22Rv1 (cell line): ENCODE measurements at regions not wholly inside any gene's neighbourhood (a gene's known extent, or its start where the extent isn't known, plus 50 kb on each side); places are given as distances from the start of the nearest gene placed in this dataset.

Experiments
- H3K27ac ChIP-seq: fragments of 450-650 bp; 2 replicates; pipeline ENCODE4 v1.5.1; 2017
- CTCF ChIP-seq: fragments of 450-650 bp; IDR thresholded peaks from 2 replicates; pipeline ENCODE4 v1.5.1; 2017; ENCODE audit warnings: mild to moderate bottlenecking
- ZFX ChIP-seq: fragments of 450-650 bp; IDR thresholded peaks from 2 replicates; pipeline ENCODE4 v1.6.1; 2017; ENCODE audit warnings: antibody characterized with exemption, borderline replicate concordance

GRCh38 chr17:13727441-13728171 is 125.9 kb upstream of the HS3ST3A1 start:
- no peak for TF ChIP-seq CTCF
- TF ChIP-seq ZFX: no peak
- H3K27ac ChIP-seq: no peak overlapping the region

GRCh38 chr17:13728781-13729180 is 127.1 kb upstream of the HS3ST3A1 start:
- no peak for TF ChIP-seq ZFX
- no peak for TF ChIP-seq CTCF
- H3K27ac ChIP-seq: no peak overlapping the region

GRCh38 chr17:13729466-13730134 is 127.9 kb upstream of the HS3ST3A1 start:
- no peak overlapping the region for H3K27ac ChIP-seq
- TF ChIP-seq ZFX (no peak), CTCF (no peak)

- H3K27ac ChIP-seq: no peak overlapping the region
- TF ChIP-seq CTCF: no peak
- TF ChIP-seq ZFX: no peak
These were observed 133.2 kb upstream of the HS3ST3A1 start for GRCh38 chr17:13734880-13735279.

GRCh38 chr17:13735444-13735843 is 133.7 kb upstream of the HS3ST3A1 start:
- TF ChIP-seq CTCF: no peak

GRCh38 chr17:13735861-13736260 is 134.1 kb upstream of the HS3ST3A1 start:
- no peak overlapping the region for H3K27ac ChIP-seq
- no peak for TF ChIP-seq ZFX
- TF ChIP-seq CTCF: no peak

More at GRCh38 chr17:13735444-13735843, 133.7 kb upstream of the HS3ST3A1 start:
- H3K27ac ChIP-seq: no peak overlapping the region

- TF ChIP-seq ZFX (no peak), CTCF (no peak)
- no peak overlapping the region for H3K27ac ChIP-seq
These were observed 135.2 kb upstream of the HS3ST3A1 start for GRCh38 chr17:13736916-13737315.
